GM19240 (cell line): ENCODE measurements at regions not wholly inside any gene's neighbourhood (a gene's known extent, or its start where the extent isn't known, plus 50 kb on each side); places are given as distances from the start of the nearest gene placed in this dataset.
A peak's percentile ranks its signal among the peaks of the same experiment; 100 is the strongest.
"Not testable (repeated sequence)": the region's sequence is repeated elsewhere in the genome, so short reads cannot be mapped to it uniquely, and the experiment has no call there.

Experiments used
- DNase-seq: peaks from one replicate; pipeline ENCODE4 v3.0.0; 2011; ENCODE audit warnings: low spot score; ENCODE audit not compliant: insufficient read length

DNA sequence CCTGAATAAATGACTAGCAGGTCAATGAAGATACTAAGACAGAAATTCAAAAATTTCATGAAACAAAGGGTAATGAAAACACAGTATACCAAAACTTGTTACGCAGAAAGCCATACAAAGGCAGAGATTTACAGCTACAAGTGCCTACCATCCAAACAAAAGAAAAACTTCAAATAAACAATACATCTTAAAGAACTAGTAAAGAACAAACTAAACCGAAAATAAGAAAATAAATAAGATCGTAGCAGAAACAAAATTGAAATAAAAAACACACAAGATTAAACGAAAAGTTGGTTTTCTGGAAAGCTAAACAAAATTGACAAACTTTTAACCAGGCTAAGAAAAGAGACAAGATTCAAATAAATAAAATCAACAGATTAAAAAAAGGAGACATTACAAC is 51.5 kb downstream of the VPREB1 start:
- DNase-seq, result not testable (repeated sequence)

- DNase-seq, result not testable (repeated sequence)
These were observed 52.7 kb downstream of the VPREB1 start for GRCh38 chr22:22297159-22297793.

GRCh38 chr22:22297794-22298653 is 53.4 kb downstream of the VPREB1 start:
- not testable (repeated sequence) for DNase-seq

GRCh38 chr22:22298654-22299009 is 54.0 kb downstream of the VPREB1 start:
- not testable (repeated sequence) for DNase-seq

- not testable (repeated sequence) for DNase-seq
These were observed 55.9 kb downstream of the VPREB1 start for GRCh38 chr22:22300511-22300910.

DNA sequence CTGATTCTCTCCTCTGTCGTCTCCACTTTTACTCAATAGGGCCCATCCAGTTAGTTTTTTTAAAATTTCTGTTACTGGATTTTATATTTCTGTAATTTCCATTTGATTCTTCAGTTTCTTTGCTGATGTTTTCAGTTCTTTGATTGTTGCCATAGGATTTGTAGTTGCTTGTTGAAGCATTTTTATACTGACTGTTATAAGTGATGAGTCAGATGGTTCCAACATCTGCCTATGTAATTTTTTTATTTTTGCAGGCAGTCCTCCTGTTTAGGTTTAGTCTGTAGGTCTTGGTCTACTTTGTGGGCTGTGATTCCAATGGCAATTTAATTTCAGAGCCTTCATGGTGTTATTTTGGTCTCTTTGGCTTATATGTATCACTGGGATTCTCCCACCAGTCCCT is 56.4 kb downstream of the VPREB1 start:
- not testable (repeated sequence) for DNase-seq

DNA sequence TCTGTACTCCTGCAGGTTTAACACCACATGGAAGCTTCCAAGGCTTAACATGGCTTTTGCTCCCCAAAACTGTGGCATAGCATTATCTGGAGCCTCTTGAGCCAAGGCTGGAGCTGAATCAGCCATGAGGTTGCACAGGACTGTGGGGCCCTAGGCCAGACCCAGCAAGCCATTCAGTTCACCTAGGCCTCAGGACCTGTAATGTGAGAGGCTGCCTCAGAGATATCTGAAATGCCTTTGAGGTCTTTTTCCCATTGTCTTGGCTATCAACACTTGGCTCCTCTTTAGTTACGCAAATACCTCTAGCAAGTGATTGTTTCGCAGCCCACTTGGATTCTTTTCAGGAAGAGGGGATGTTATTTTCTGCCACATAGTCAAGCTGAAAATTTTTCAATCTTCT is 72.0 kb downstream of the VPREB1 start:
- no peak for DNase-seq

GRCh38 chr22:22318723-22319465 is 74.3 kb downstream of the VPREB1 start:
- DNase-seq, result no peak

DNA sequence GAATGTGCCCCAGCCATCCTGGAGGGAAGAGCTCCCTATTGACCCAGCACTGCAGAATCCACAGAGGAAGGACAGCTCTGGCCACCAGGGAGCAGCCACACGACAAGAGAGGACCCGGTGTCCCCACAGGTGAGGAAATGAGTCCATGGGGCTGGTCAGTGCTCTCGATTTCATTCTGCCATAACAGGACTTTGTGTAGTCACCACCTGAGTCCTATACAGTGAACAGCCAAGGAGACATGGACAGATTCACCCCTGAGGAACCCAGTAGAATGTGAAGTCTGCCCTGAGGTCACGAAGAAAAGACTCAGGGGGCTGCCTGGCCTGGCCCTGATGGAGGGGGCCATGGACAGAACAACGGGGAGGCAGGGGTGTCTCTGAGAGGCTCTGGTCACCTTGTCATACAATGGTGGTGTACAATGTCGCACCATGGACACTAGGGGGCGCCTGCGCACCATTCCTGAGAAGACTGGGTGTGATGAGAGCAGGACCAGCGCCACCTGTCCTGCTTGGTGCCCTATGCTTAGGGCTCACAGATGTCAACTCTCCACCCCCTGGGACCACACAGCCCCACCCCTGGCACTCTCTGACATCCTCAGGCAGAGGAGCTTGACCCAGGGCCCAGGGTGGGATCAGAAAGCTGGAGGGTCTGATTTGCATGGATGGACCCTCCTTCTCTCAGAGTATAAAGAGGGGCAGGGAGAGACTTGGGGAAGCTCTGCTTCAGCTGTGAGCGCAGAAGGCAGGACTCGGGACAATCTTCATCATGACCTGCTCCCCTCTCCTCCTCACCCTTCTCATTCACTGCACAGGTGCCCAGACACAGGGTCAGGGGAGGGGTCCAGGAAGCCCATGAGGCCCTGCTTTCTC is 77.4 kb downstream of the VPREB1 start:
- DNase-seq, result peak; percentile 58

DNA sequence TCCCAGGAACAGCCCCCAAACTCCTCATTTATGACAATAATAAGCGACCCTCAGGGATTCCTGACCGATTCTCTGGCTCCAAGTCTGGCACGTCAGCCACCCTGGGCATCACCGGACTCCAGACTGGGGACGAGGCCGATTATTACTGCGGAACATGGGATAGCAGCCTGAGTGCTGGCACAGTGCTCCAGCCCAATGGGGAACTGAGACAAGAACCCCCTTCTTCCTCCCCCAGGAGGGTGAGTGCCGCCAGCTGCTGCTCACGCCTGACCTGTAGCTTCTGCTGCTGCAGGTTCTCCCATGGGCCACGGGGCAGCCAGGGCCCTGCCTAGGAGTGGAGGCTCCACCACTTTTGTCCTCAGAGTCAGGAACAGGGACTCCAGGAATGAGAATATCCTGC is 78.2 kb downstream of the VPREB1 start:
- no peak for DNase-seq

DNA sequence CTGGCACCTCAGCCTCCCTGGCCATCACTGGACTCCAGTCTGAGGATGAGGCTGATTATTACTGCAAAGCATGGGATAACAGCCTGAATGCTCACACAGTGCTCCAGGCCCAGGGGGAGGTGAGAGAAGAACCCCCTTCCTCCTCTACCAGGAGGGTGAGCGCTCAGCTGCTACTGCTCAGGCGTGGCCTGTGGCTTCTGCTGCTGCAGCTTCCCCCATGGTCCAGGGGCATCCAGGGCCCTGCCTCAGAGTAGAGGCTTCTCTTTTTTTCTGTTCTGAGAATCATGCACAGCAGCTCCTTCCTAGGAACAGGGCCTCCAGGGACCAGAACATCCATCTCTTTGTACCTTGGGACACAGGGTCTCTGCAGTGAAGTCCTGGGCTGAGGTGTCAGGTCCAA is 83.1 kb downstream of the VPREB1 start:
- DNase-seq, result no peak

DNA sequence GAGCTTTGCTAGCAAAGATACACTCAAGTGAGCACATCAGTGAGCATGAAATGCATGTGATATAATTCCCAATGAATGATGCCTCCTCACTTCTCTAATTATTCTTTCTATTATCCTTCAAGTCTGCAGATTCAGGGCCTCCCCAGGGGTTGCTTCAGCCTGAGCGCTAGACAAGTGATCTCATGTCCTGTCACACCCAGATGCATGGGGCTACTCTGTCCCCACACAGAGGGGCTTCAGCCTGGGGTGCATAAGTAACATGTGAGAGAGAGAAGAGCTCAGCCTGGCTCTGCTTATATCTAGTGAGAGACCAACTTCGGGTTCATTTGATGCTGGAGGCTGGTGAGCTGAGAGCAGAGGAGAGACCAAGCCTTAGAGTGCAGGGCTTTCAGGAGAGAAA is 85.2 kb downstream of the VPREB1 start:
- no peak for DNase-seq

- not testable (repeated sequence) for DNase-seq
These were observed 91.1 kb downstream of the VPREB1 start for GRCh38 chr22:22335640-22336039.

DNA sequence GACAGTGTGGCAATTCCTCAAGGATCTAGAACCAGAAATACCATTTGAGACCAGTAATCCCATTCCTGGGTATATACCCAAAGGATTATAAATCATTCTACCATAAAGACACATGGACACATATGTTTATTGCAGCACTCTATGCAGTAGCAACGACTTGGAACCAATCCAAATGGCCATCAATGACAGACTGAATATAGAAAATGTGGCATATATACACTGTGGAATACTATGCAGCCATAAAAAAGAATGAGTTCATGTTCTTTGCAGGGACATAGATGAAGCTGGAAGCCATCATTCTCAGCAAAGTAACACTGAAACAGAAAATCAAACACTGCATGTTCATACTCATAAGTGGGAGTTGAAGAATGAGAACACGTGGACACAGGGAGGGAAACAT is 91.7 kb downstream of the VPREB1 start:
- not testable (repeated sequence) for DNase-seq

GRCh38 chr22:22338778-22339177 is 94.2 kb downstream of the VPREB1 start:
- not testable (repeated sequence) for DNase-seq

GRCh38 chr22:22341736-22342135 is 97.2 kb downstream of the VPREB1 start:
- no peak for DNase-seq

DNA sequence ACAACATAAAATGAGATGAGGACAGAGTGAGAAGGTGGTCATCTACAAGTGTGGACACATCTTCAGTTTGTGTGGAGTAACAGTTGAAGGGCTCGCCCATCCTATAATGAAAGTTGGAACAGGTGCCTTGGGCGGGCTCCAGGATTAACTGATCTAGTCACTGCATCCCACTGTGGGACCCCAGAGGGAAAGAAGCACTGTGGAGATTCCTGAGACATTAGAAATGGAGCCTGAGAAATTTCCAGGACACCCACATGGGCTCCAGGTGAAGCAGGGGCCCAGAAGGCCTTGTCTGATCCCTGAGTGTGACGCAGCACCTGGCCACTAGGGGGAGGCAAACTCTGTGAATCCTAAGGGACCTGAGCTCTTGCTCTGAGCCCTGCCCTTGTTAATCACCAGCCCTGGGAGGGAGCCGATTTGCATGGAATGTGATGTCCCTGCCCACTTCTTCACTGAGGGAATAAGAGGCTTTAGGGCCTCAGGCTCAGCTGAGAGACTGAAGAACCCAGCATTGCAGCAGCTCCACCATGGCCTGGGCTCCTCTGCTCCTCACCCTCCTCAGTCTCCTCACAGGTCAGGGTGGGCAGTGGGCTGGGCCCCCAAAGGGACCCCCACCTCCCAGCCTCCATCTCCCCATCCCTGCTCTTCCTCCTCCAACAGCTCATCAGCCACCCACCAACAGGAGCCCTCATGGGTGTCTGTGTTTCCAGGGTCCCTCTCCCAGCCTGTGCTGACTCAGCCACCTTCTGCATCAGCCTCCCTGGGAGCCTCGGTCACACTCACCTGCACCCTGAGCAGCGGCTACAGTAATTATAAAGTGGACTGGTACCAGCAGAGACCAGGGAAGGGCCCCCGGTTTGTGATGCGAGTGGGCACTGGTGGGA is 98.4 kb downstream of the VPREB1 start:
- DNase-seq, result peak; percentile 29

GRCh38 chr22:22343581-22344296 is 99.2 kb downstream of the VPREB1 start:
- DNase-seq, result no peak

DNA sequence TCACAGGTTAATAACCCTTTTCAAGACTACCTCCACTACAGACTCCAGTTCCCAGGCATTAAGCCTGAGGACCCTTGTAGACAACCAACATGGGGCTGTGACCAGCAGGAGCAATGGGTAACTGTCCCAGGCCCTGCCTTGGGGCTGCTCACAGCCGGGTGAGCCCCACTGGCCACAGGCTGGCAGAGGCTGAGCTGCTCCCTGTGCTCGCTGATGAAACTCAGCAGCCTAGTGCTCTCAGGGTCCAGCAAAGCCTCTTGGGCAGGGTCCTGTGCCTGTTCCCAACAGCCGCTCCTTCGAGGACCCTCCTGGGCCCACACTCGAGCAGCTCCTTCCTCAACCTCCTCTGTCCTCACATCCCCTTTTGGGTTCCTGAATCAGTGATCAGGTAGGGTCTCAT is 99.8 kb downstream of the VPREB1 start:
- no peak for DNase-seq

GRCh38 chr22:22345781-22346180 is 101.2 kb downstream of the VPREB1 start:
- no peak for DNase-seq
